Loucy (cell line): ENCODE measurements at regions not wholly inside any gene's neighbourhood (a gene's known extent, or its start where the extent isn't known, plus 50 kb on each side); places are given as distances from the start of the nearest gene placed in this dataset.

ENCODE experiments used
- CTCF ChIP-seq: fragments of 200-600 bp; sonication (generic); conservative IDR thresholded peaks from 2 replicates; pipeline ENCODE4 v1.5.1; 2014; ENCODE audit warnings: mild to moderate bottlenecking, antibody characterized with exemption, low read length
- EZH2phosphoT487 ChIP-seq: fragments of 200-600 bp; IDR thresholded peaks from 2 replicates; pipeline ENCODE4 v1.6.1; 2018; ENCODE audit warnings: antibody characterized with exemption, mild to moderate bottlenecking, moderate library complexity, borderline replicate concordance

- TF ChIP-seq CTCF (no peak), EZH2phosphoT487 (no peak)
Measured at GRCh38 chr20:22673467-22673866, 89.1 kb upstream of the FOXA2 start.
